ENCODE measurements at regions not wholly inside any gene's neighbourhood (a gene's known extent, or its start where the extent isn't known, plus 50 kb on each side); places are given as distances from the start of the nearest gene placed in this dataset.

- no peak overlapping the region for H3K4me3 ChIP-seq (ENCODE audit: low read depth, low read length)
- no peak for TF ChIP-seq CTCF (IDR thresholded peaks at IDR 0.05; ENCODE audit: low read depth, low read length)
Measured at GRCh38 chr2:53200072-53200471, 567.5 kb upstream of the CHAC2 start.

GRCh38 chr2:53188851-53189510, 578.6 kb upstream of the CHAC2 start:
- no peak for TF ChIP-seq CTCF (IDR thresholded peaks at IDR 0.05; ENCODE audit: low read depth, low read length)
- H3K4me3 ChIP-seq (ENCODE audit: low read depth, low read length) = no peak overlapping the region

GRCh38 chr2:53183581-53183980, 584.0 kb upstream of the CHAC2 start:
- TF ChIP-seq CTCF (IDR thresholded peaks at IDR 0.05; ENCODE audit: low read depth, low read length) = no peak
- H3K4me3 ChIP-seq (ENCODE audit: low read depth, low read length) = no peak overlapping the region

- H3K4me3 ChIP-seq (ENCODE audit: low read depth, low read length) = no peak overlapping the region
- TF ChIP-seq CTCF (IDR thresholded peaks at IDR 0.05; ENCODE audit: low read depth, low read length) = no peak
Measured at GRCh38 chr2:53182601-53183000, 585.0 kb upstream of the CHAC2 start.

GRCh38 chr2:53181759-53182158, 585.8 kb upstream of the CHAC2 start:
- no peak overlapping the region for H3K4me3 ChIP-seq (ENCODE audit: low read depth, low read length)
- TF ChIP-seq CTCF (IDR thresholded peaks at IDR 0.05; ENCODE audit: low read depth, low read length) = no peak

GRCh38 chr2:53177327-53177726, 590.3 kb upstream of the CHAC2 start:
- no peak for TF ChIP-seq CTCF (IDR thresholded peaks at IDR 0.05; ENCODE audit: low read depth, low read length)
- H3K4me3 ChIP-seq (ENCODE audit: low read depth, low read length) = no peak overlapping the region

GRCh38 chr2:53174539-53174938, 593.1 kb upstream of the CHAC2 start:
- no peak for TF ChIP-seq CTCF (IDR thresholded peaks at IDR 0.05; ENCODE audit: low read depth, low read length)
- no peak overlapping the region for H3K4me3 ChIP-seq (ENCODE audit: low read depth, low read length)
